HG03565 (cell line): ENCODE measurements at regions not wholly inside any gene's neighbourhood (a gene's known extent, or its start where the extent isn't known, plus 50 kb on each side); places are given as distances from the start of the nearest gene placed in this dataset.

Source experiments
- ATAC-seq: cut with Tn5 transposase; IDR thresholded peaks from one replicate; pipeline ENCODE4 v1.9.1; 2021; ENCODE audit warnings: mild to moderate bottlenecking, moderate library complexity; ENCODE audit not compliant: unreplicated experiment

- no peak for ATAC-seq
These were observed 286.2 kb downstream of the HTR7 start for GRCh38 chr10:90571481-90572258.

GRCh38 chr10:90575125-90575524, 282.7 kb downstream of the HTR7 start:
- ATAC-seq = no peak

- no peak for ATAC-seq
These were observed 280.3 kb downstream of the HTR7 start for GRCh38 chr10:90577569-90577968.

GRCh38 chr10:90579602-90580242, 278.1 kb downstream of the HTR7 start:
- ATAC-seq = no peak

- no peak for ATAC-seq
These were observed 274.4 kb downstream of the HTR7 start for GRCh38 chr10:90583416-90583815.

GRCh38 chr10:90587081-90587491, 270.8 kb downstream of the HTR7 start:
- ATAC-seq = no peak

GRCh38 chr10:90587561-90587960, 270.3 kb downstream of the HTR7 start:
- no peak for ATAC-seq

GRCh38 chr10:90588222-90588621, 269.6 kb downstream of the HTR7 start:
- ATAC-seq = no peak

- no peak for ATAC-seq
These were observed 268.0 kb downstream of the HTR7 start for GRCh38 chr10:90589825-90590224.

GRCh38 chr10:90591629-90592028, 266.2 kb downstream of the HTR7 start:
- no peak for ATAC-seq

- ATAC-seq = no peak
These were observed 265.1 kb downstream of the HTR7 start for GRCh38 chr10:90592638-90593302.

GRCh38 chr10:90598513-90598912, 259.3 kb downstream of the HTR7 start:
- ATAC-seq = no peak

- no peak for ATAC-seq
These were observed 254.8 kb downstream of the HTR7 start for GRCh38 chr10:90602862-90603610.

- no peak for ATAC-seq
These were observed 253.2 kb downstream of the HTR7 start for GRCh38 chr10:90604636-90605035.

GRCh38 chr10:90605506-90605905, 252.3 kb downstream of the HTR7 start:
- ATAC-seq = no peak

- no peak for ATAC-seq
These were observed 245.6 kb downstream of the HTR7 start for GRCh38 chr10:90612276-90612675.

- ATAC-seq = no peak
These were observed 243.2 kb downstream of the HTR7 start for GRCh38 chr10:90614631-90615030.

- no peak for ATAC-seq
These were observed 236.3 kb downstream of the HTR7 start for GRCh38 chr10:90621577-90621976.

- ATAC-seq = no peak
These were observed 222.6 kb downstream of the HTR7 start for GRCh38 chr10:90635111-90635765.

- no peak for ATAC-seq
These were observed 217.1 kb downstream of the HTR7 start for GRCh38 chr10:90640756-90641155.

- no peak for ATAC-seq
These were observed 216.1 kb downstream of the HTR7 start for GRCh38 chr10:90641731-90642130.
